ENCODE measurements at regions not wholly inside any gene's neighbourhood (a gene's known extent, or its start where the extent isn't known, plus 50 kb on each side); places are given as distances from the start of the nearest gene placed in this dataset.

- no peak for TF ChIP-seq ZNF462 (CRISPR knock-in tag; IDR thresholded peaks at IDR 0.05)
- TF ChIP-seq ZNF114 (CRISPR knock-in tag; IDR thresholded peaks at IDR 0.05), result no peak
- TF ChIP-seq POLR2AphosphoS5 (IDR thresholded peaks at IDR 0.05; ENCODE audit: low read depth), result no peak
Observed at GRCh38 chr15:95174301-95175259, 943.2 kb downstream of the MCTP2 start (continued).

GRCh38 chr15:95175914-95176658, 944.7 kb downstream of the MCTP2 start:
- H3K4me1 Mint-ChIP-seq, result no peaks in the 10 kb centered on the region; the same call in 2 of the 3 replicates
- DNase-seq (ENCODE audit: low spot score), result no peak
- H3K79me2 ChIP-seq (replicated peaks; ENCODE audit: insufficient read depth), result no peaks in the 10 kb centered on the region
- peaks cover 16% of the 10 kb centered on the region; the same call in 2 of the 3 replicates for H3K9me3 Mint-ChIP-seq
- no peaks in the 10 kb centered on the region for H3K27me3 ChIP-seq (ENCODE audit: insufficient read depth)
- H4K20me1 ChIP-seq (replicated peaks; ENCODE audit: insufficient read depth), result no peaks in the 10 kb centered on the region
- H3K27ac Mint-ChIP-seq, result no peak overlapping the region
- peaks cover 2% of the 10 kb centered on the region for H3K27me3 Mint-ChIP-seq (ENCODE audit: insufficient read depth, low read depth, poor library complexity)
- H3K36me3 ChIP-seq (ENCODE audit: insufficient read depth), result 0 out of 2 replicates have a peak, but pooled peaks cover 4% of the 10 kb centered on the region
- H3F3A ChIP-seq (replicated peaks; ENCODE audit: low read depth), result no peaks in the 10 kb centered on the region
- no peak for ATAC-seq
- no peak overlapping the region for H3K4me2 ChIP-seq
- no peak overlapping the region for H2AFZ ChIP-seq
- H3K4me3 Mint-ChIP-seq, result no peak overlapping the region
- no peaks in the 10 kb centered on the region for H3K4me1 ChIP-seq (ENCODE audit: insufficient read depth)
- H3K27ac ChIP-seq (ENCODE audit: low read depth), result no peak overlapping the region
- peaks cover 14% of the 10 kb centered on the region; the same call in 2 of the 3 replicates for H3K36me3 Mint-ChIP-seq (ENCODE audit: low read depth)
- H3K4me3 ChIP-seq, result no peak overlapping the region
- peaks cover 2% of the 10 kb centered on the region; the same call in 1 of the 2 replicates for H3K9me2 ChIP-seq (ENCODE audit: insufficient read depth)
- no peak for TF ChIP-seq CTCF (conservative IDR thresholded peaks at IDR 0.05; ENCODE audit: low read depth in 2 of 2)
- TF ChIP-seq ZNF462 (CRISPR knock-in tag; IDR thresholded peaks at IDR 0.05), result no peak
